CD4-positive, alpha-beta memory T cell (primary cell): ENCODE measurements at regions not wholly inside any gene's neighbourhood (a gene's known extent, or its start where the extent isn't known, plus 50 kb on each side); places are given as distances from the start of the nearest gene placed in this dataset.

Source experiments
- CTCF ChIA-PET: fragments of 350-600 bp; sonication (Branson Sonifier 250); formaldehyde crosslinking; loops from one replicate; lab custom pipeline; 2021; ENCODE audit warnings: inconsistent platforms; ENCODE audit not compliant: partially characterized antibody; lab: Charles Lee
- POLR2A ChIA-PET: fragments of 350-600 bp; sonication (Branson Sonifier 250); formaldehyde crosslinking; loops from one replicate; lab custom pipeline; 2021; ENCODE audit not compliant: partially characterized antibody; lab: Charles Lee
- DNase-seq, 5 donors: peaks; one replicate each; pipeline versions ENCODE4 v3.0.0 to v3.0.0-alpha.2; 2020 to 2022; ENCODE audit warnings: mixed read lengths in 1 of 5
- H3K27ac ChIP-seq: one replicate; pipeline ENCODE4 v1.7.0; 2013; ENCODE audit warnings: low read depth, low read length
- H3K27me3 ChIP-seq: 2 replicates; pipeline ENCODE4 v1.7.0; 2013; ENCODE audit warnings: mild to moderate bottlenecking, low read length, moderate library complexity; ENCODE audit not compliant: insufficient read depth
- H3K36me3 ChIP-seq: 2 replicates; pipeline ENCODE4 v1.7.0; 2013; ENCODE audit warnings: mild to moderate bottlenecking, low read length, moderate library complexity; ENCODE audit not compliant: insufficient read depth
- H3K4me1 ChIP-seq: 2 replicates; pipeline ENCODE4 v1.7.0; 2013; ENCODE audit warnings: mild to moderate bottlenecking, low read length, moderate library complexity; ENCODE audit not compliant: insufficient read depth
- H3K4me3 ChIP-seq, 2 donors: one replicate each; pipeline ENCODE4 v1.7.0; 2013; ENCODE audit warnings: low read length in 2 of 2, mild to moderate bottlenecking in 1 of 2
- H3K9me3 ChIP-seq, 2 donors: one replicate each; pipeline ENCODE4 v1.7.0; 2013; ENCODE audit warnings: low read length in 2 of 2, control low read depth in 1 of 2; ENCODE audit not compliant: control insufficient read depth in 1 of 2
- H3K27ac Mint-ChIP-seq, 7 donors: one replicate each; pipeline ENCODE4 v1.8.0; 2020 to 2021; ENCODE audit warnings: mixed read lengths in 7 of 7, mild to moderate bottlenecking in 6 of 7, inconsistent platforms in 3 of 7, moderate library complexity in 3 of 7
- H3K27me3 Mint-ChIP-seq, 2 donors: one replicate each; pipeline ENCODE4 v1.8.0; 2020 to 2021; ENCODE audit warnings: mixed read lengths in 2 of 2
- H3K36me3 Mint-ChIP-seq, 2 donors: one replicate each; pipeline ENCODE4 v1.8.0; 2020 to 2021; ENCODE audit warnings: mixed read lengths in 2 of 2, inconsistent platforms in 1 of 2, mild to moderate bottlenecking in 1 of 2
- H3K4me1 Mint-ChIP-seq, 4 donors: one replicate each; pipeline ENCODE4 v1.8.0; 2020 to 2021; ENCODE audit warnings: mixed read lengths in 4 of 4, mild to moderate bottlenecking in 1 of 4
- H3K4me3 Mint-ChIP-seq, 8 donors: one replicate each; pipeline ENCODE4 v1.8.0; 2020 to 2021; ENCODE audit warnings: mixed read lengths in 8 of 8, mild to moderate bottlenecking in 7 of 8, moderate library complexity in 6 of 8, inconsistent platforms in 3 of 8
- H3K9me3 Mint-ChIP-seq, 8 donors: one replicate each; pipeline ENCODE4 v1.8.0; 2020 to 2021; ENCODE audit warnings: mixed read lengths in 8 of 8, mild to moderate bottlenecking in 5 of 8, inconsistent platforms in 3 of 8, moderate library complexity in 1 of 8
- intact Hi-C: fragments of 100-400 bp; cut with micrococcal nuclease; formaldehyde crosslinking; loops from one replicate; pipeline ENCODE4 v1.15.1; 2023

- Mint-ChIP-seq H3K27me3 (peaks cover 2 to 5% of the 10 kb centered on the region in 2 donors), H3K36me3 (no peaks in the 10 kb centered on the region), H3K4me3 (no peak overlapping the region), H3K4me1 (no peaks in the 10 kb centered on the region), H3K27ac (no peak overlapping the region), H3K9me3 (peaks cover 0 to 40% (median 19%) of the 10 kb centered on the region in 8 donors)
- DNase-seq = no peak
- Histone ChIP-seq H3K9me3 (peaks cover 0 to 4% of the 10 kb centered on the region in 2 donors), H3K27me3 (no peaks in the 10 kb centered on the region), H3K4me3 (no peak overlapping the region), H3K27ac (no peak overlapping the region), H3K4me1 (no peaks in the 10 kb centered on the region), H3K36me3 (no peaks in the 10 kb centered on the region)
- POLR2A ChIA-PET = no interaction called here
- CTCF ChIA-PET = no interaction called here
- intact Hi-C loops = no loop called here
Observed at GRCh38 chr6:140623498-140623897, 1249.0 kb upstream of the CITED2 start.

- Histone ChIP-seq H3K36me3 (no peaks in the 10 kb centered on the region), H3K9me3 (no peaks in the 10 kb centered on the region), H3K27ac (no peak overlapping the region), H3K27me3 (no peaks in the 10 kb centered on the region), H3K4me3 (no peak overlapping the region), H3K4me1 (no peaks in the 10 kb centered on the region)
- POLR2A ChIA-PET = no interaction called here
- peaks cover 0 to 11% (median 2%) of the 10 kb centered on the region in 8 donors for H3K9me3 Mint-ChIP-seq
- CTCF ChIA-PET = no interaction called here
- no peaks in the 10 kb centered on the region for H3K4me1 Mint-ChIP-seq
- peaks cover 3 to 5% of the 10 kb centered on the region in 2 donors for H3K27me3 Mint-ChIP-seq
- no peak overlapping the region for H3K4me3 Mint-ChIP-seq
- intact Hi-C loops = no loop called here
- H3K27ac Mint-ChIP-seq = no peak overlapping the region
- DNase-seq = no peak
- H3K36me3 Mint-ChIP-seq = no peaks in the 10 kb centered on the region
Observed at GRCh38 chr6:140620496-140620895, 1246.0 kb upstream of the CITED2 start.

- no peaks in the 10 kb centered on the region for H3K9me3 ChIP-seq
- no peak overlapping the region for H3K27ac Mint-ChIP-seq
- no peak overlapping the region for H3K4me3 Mint-ChIP-seq
- no peaks in the 10 kb centered on the region for H3K36me3 Mint-ChIP-seq
- ChIA-PET POLR2A (no interaction called here), CTCF (no interaction called here)
- H3K27ac ChIP-seq = no peak overlapping the region
- no peak overlapping the region for H3K4me3 ChIP-seq
- no peak for DNase-seq
- no peaks in the 10 kb centered on the region for H3K27me3 Mint-ChIP-seq
- peaks cover 0 to 1% (median 0%) of the 10 kb centered on the region in 8 donors for H3K9me3 Mint-ChIP-seq
- H3K27me3 ChIP-seq = no peaks in the 10 kb centered on the region
- H3K4me1 ChIP-seq = no peaks in the 10 kb centered on the region
- no peaks in the 10 kb centered on the region for H3K4me1 Mint-ChIP-seq
- intact Hi-C loops = no loop called here
- H3K36me3 ChIP-seq = no peaks in the 10 kb centered on the region
Observed at GRCh38 chr6:140609956-140610355, 1235.5 kb upstream of the CITED2 start.

GRCh38 chr6:140609321-140609720 is 1234.9 kb upstream of the CITED2 start:
- H3K27me3 ChIP-seq = no peaks in the 10 kb centered on the region
- no peaks in the 10 kb centered on the region for H3K4me1 ChIP-seq
- intact Hi-C loops = no loop called here
- CTCF ChIA-PET = no interaction called here
- no peak for DNase-seq
- H3K9me3 ChIP-seq = no peaks in the 10 kb centered on the region
- Mint-ChIP-seq H3K27ac (no peak overlapping the region), H3K27me3 (no peaks in the 10 kb centered on the region), H3K4me1 (no peaks in the 10 kb centered on the region), H3K4me3 (no peak overlapping the region), H3K36me3 (no peaks in the 10 kb centered on the region), H3K9me3 (peaks cover 0 to 1% (median 0%) of the 10 kb centered on the region in 8 donors)
- no peak overlapping the region for H3K4me3 ChIP-seq
- POLR2A ChIA-PET = no interaction called here
- H3K27ac ChIP-seq = no peak overlapping the region
- no peaks in the 10 kb centered on the region for H3K36me3 ChIP-seq

- no peaks in the 10 kb centered on the region for H3K4me1 Mint-ChIP-seq
- H3K36me3 ChIP-seq = no peaks in the 10 kb centered on the region
- ChIA-PET CTCF (no interaction called here), POLR2A (no interaction called here)
- no peak overlapping the region for H3K27ac Mint-ChIP-seq
- H3K4me1 ChIP-seq = no peaks in the 10 kb centered on the region
- peaks cover 2 to 3% of the 10 kb centered on the region in 2 donors for H3K27me3 Mint-ChIP-seq
- H3K9me3 ChIP-seq = no peaks in the 10 kb centered on the region
- no peak overlapping the region for H3K4me3 Mint-ChIP-seq
- H3K4me3 ChIP-seq = no peak overlapping the region
- intact Hi-C loops = no loop called here
- H3K27me3 ChIP-seq = no peaks in the 10 kb centered on the region
- DNase-seq = no peak
- H3K27ac ChIP-seq = no peak overlapping the region
- H3K9me3 Mint-ChIP-seq = no peaks in the 10 kb centered on the region
- H3K36me3 Mint-ChIP-seq = no peaks in the 10 kb centered on the region
Observed at GRCh38 chr6:140604786-140605185, 1230.3 kb upstream of the CITED2 start.

- H3K27me3 Mint-ChIP-seq = peaks cover 2 to 3% of the 10 kb centered on the region in 2 donors
- Histone ChIP-seq H3K4me1 (no peaks in the 10 kb centered on the region), H3K9me3 (no peaks in the 10 kb centered on the region), H3K4me3 (no peak overlapping the region), H3K36me3 (no peaks in the 10 kb centered on the region), H3K27me3 (no peaks in the 10 kb centered on the region), H3K27ac (no peak overlapping the region)
- intact Hi-C loops = no loop called here
- no peaks in the 10 kb centered on the region for H3K4me1 Mint-ChIP-seq
- ChIA-PET CTCF (no interaction called here), POLR2A (no interaction called here)
- DNase-seq = no peak
- no peaks in the 10 kb centered on the region for H3K36me3 Mint-ChIP-seq
- no peak overlapping the region for H3K4me3 Mint-ChIP-seq
- H3K9me3 Mint-ChIP-seq = no peaks in the 10 kb centered on the region
- H3K27ac Mint-ChIP-seq = no peak overlapping the region
Observed at GRCh38 chr6:140602431-140603248, 1228.2 kb upstream of the CITED2 start.

- intact Hi-C loops = no loop called here
- Histone ChIP-seq H3K4me1 (no peaks in the 10 kb centered on the region), H3K4me3 (no peak overlapping the region), H3K27ac (no peak overlapping the region), H3K27me3 (no peaks in the 10 kb centered on the region), H3K9me3 (no peaks in the 10 kb centered on the region), H3K36me3 (no peaks in the 10 kb centered on the region)
- H3K36me3 Mint-ChIP-seq = no peaks in the 10 kb centered on the region
- H3K9me3 Mint-ChIP-seq = no peaks in the 10 kb centered on the region
- H3K4me3 Mint-ChIP-seq = no peak overlapping the region
- H3K4me1 Mint-ChIP-seq = no peaks in the 10 kb centered on the region
- H3K27me3 Mint-ChIP-seq = peaks cover 2 to 3% of the 10 kb centered on the region in 2 donors
- ChIA-PET POLR2A (no interaction called here), CTCF (no interaction called here)
- DNase-seq = no peak
- no peak overlapping the region for H3K27ac Mint-ChIP-seq
Observed at GRCh38 chr6:140601021-140601808, 1226.8 kb upstream of the CITED2 start.
